ENCODE measurements at regions not wholly inside any gene's neighbourhood (a gene's known extent, or its start where the extent isn't known, plus 50 kb on each side); places are given as distances from the start of the nearest gene placed in this dataset.
"Not testable (repeated sequence)": the region's sequence is repeated elsewhere in the genome, so short reads cannot be mapped to it uniquely, and the experiment has no call there.

GRCh38 chr9:80692751-80693150 is 996.6 kb downstream of the TLE1 start:
- no peak for DNase-seq

- DNase-seq: no peak
These were observed 998.1 kb downstream of the TLE1 start for GRCh38 chr9:80691229-80691628.

- DNase-seq: no peak
These were observed 998.9 kb downstream of the TLE1 start for GRCh38 chr9:80690349-80690939.

GRCh38 chr9:80679916-80680315 is 1009.4 kb downstream of the TLE1 start:
- DNase-seq: no peak

GRCh38 chr9:80678906-80679305 is 1010.4 kb downstream of the TLE1 start:
- no peak for DNase-seq

GRCh38 chr9:80673496-80673895 is 1015.9 kb downstream of the TLE1 start:
- no peak for DNase-seq

- DNase-seq: no peak
These were observed 1023.9 kb downstream of the TLE1 start for GRCh38 chr9:80665479-80665878.

- no peak for DNase-seq
These were observed 1024.8 kb downstream of the TLE1 start for GRCh38 chr9:80664327-80665210.

- DNase-seq: not testable (repeated sequence)
These were observed 1029.6 kb downstream of the TLE1 start for GRCh38 chr9:80659751-80660150.

- DNase-seq: no peak
These were observed 1038.3 kb downstream of the TLE1 start for GRCh38 chr9:80651044-80651443.

GRCh38 chr9:80649496-80649895 is 1039.9 kb downstream of the TLE1 start:
- no peak for DNase-seq

- DNase-seq: no peak
These were observed 1040.3 kb downstream of the TLE1 start for GRCh38 chr9:80649001-80649420.

- DNase-seq: no peak
These were observed 1041.0 kb downstream of the TLE1 start for GRCh38 chr9:80648336-80648735.

GRCh38 chr9:80646211-80646610 is 1043.1 kb downstream of the TLE1 start:
- no peak for DNase-seq

GRCh38 chr9:80644044-80644443 is 1045.3 kb downstream of the TLE1 start:
- DNase-seq: no peak

- DNase-seq: no peak
These were observed 1054.3 kb downstream of the TLE1 start for GRCh38 chr9:80635065-80635464.

- DNase-seq: no peak
These were observed 1057.3 kb downstream of the TLE1 start for GRCh38 chr9:80632041-80632440.

- DNase-seq: no peak
These were observed 1050.7 kb downstream of the TLE4 start for GRCh38 chr9:80622508-80622907.

GRCh38 chr9:80619356-80619755 is 1047.6 kb downstream of the TLE4 start:
- DNase-seq: no peak

GRCh38 chr9:80615964-80616363 is 1044.2 kb downstream of the TLE4 start:
- DNase-seq: no peak

- DNase-seq: no peak
These were observed 1034.0 kb downstream of the TLE4 start for GRCh38 chr9:80605793-80606192.

GRCh38 chr9:80605129-80605528 is 1033.4 kb downstream of the TLE4 start:
- DNase-seq: no peak

GRCh38 chr9:80602291-80602690 is 1030.5 kb downstream of the TLE4 start:
- DNase-seq: no peak

GRCh38 chr9:80596579-80596978 is 1024.8 kb downstream of the TLE4 start:
- no peak for DNase-seq

- no peak for DNase-seq
These were observed 1023.4 kb downstream of the TLE4 start for GRCh38 chr9:80595192-80595591.

All from activated effector memory CD4-positive, alpha-beta T cell treated with Interleukin-2 at 50 U/mL for 16 hours (primary cell).